Neural progenitor cell (in vitro differentiated cells): ENCODE measurements at regions not wholly inside any gene's neighbourhood (a gene's known extent, or its start where the extent isn't known, plus 50 kb on each side); places are given as distances from the start of the nearest gene placed in this dataset.

Experiments used
- CTCF ChIP-seq: fragments of 200-600 bp; sonication (generic); IDR thresholded peaks from 2 replicates; pipeline ENCODE4 v1.5.1; 2017; ENCODE audit warnings: antibody characterized with exemption, mild to moderate bottlenecking
- EZH2 ChIP-seq: fragments of 200-600 bp; sonication (generic); IDR thresholded peaks from 2 replicates; pipeline ENCODE4 v1.6.1; 2017; ENCODE audit warnings: antibody characterized with exemption, mild to moderate bottlenecking, moderate library complexity
- EZH2phosphoT487 ChIP-seq: fragments of 200-600 bp; sonication (generic); IDR thresholded peaks from 2 replicates; pipeline ENCODE4 v1.6.1; 2017; ENCODE audit warnings: antibody characterized with exemption

GRCh38 chr2:236674646-236675045 lies 105.0 kb downstream of the ACKR3 start:
- TF ChIP-seq CTCF (no peak), EZH2 (no peak), EZH2phosphoT487 (no peak)
